ENCODE measurements at regions not wholly inside any gene's neighbourhood (a gene's known extent, or its start where the extent isn't known, plus 50 kb on each side); places are given as distances from the start of the nearest gene placed in this dataset.

GRCh38 chr2:128632501-128632800 lies 313.8 kb upstream of the HS6ST1 start:
- DNase-seq (ENCODE audit: low spot score), result no peak

GRCh38 chr2:128633501-128633900 lies 314.8 kb upstream of the HS6ST1 start:
- no peak for DNase-seq (ENCODE audit: low spot score)

- DNase-seq (ENCODE audit: low spot score), result no peak
These were observed 316.8 kb upstream of the HS6ST1 start for GRCh38 chr2:128635361-128635900.

- no peak for DNase-seq (ENCODE audit: low spot score)
These were observed 318.1 kb upstream of the HS6ST1 start for GRCh38 chr2:128636802-128637147.

- DNase-seq (ENCODE audit: low spot score), result no peak
These were observed 318.9 kb upstream of the HS6ST1 start for GRCh38 chr2:128637481-128638155.

- DNase-seq (ENCODE audit: low spot score), result peak; percentile 60
These were observed 319.9 kb upstream of the HS6ST1 start for GRCh38 chr2:128638341-128639119.

GRCh38 chr2:128639120-128639477 lies 320.4 kb upstream of the HS6ST1 start:
- peak; percentile 14 for DNase-seq (ENCODE audit: low spot score)

- no peak for DNase-seq (ENCODE audit: low spot score)
These were observed 321.0 kb upstream of the HS6ST1 start for GRCh38 chr2:128639693-128640092.

GRCh38 chr2:128640166-128640844 lies 321.6 kb upstream of the HS6ST1 start:
- DNase-seq (ENCODE audit: low spot score), result no peak

GRCh38 chr2:128640845-128641360 lies 322.2 kb upstream of the HS6ST1 start:
- DNase-seq (ENCODE audit: low spot score), result no peak

GRCh38 chr2:128641421-128642080 lies 322.9 kb upstream of the HS6ST1 start:
- no peak for DNase-seq (ENCODE audit: low spot score)

GRCh38 chr2:128642316-128642715 lies 323.6 kb upstream of the HS6ST1 start:
- no peak for DNase-seq (ENCODE audit: low spot score)

GRCh38 chr2:128642821-128643220 lies 324.2 kb upstream of the HS6ST1 start:
- no peak for DNase-seq (ENCODE audit: low spot score)

- DNase-seq (ENCODE audit: low spot score), result no peak
These were observed 324.8 kb upstream of the HS6ST1 start for GRCh38 chr2:128643221-128644065.

GRCh38 chr2:128644156-128644555 lies 325.5 kb upstream of the HS6ST1 start:
- DNase-seq (ENCODE audit: low spot score), result no peak

GRCh38 chr2:128644718-128645256 lies 326.1 kb upstream of the HS6ST1 start:
- DNase-seq (ENCODE audit: low spot score), result no peak

- DNase-seq (ENCODE audit: low spot score), result no peak
These were observed 327.0 kb upstream of the HS6ST1 start for GRCh38 chr2:128645631-128646030.

- no peak for DNase-seq (ENCODE audit: low spot score)
These were observed 327.4 kb upstream of the HS6ST1 start for GRCh38 chr2:128646091-128646490.

GRCh38 chr2:128646691-128647090 lies 328.0 kb upstream of the HS6ST1 start:
- no peak for DNase-seq (ENCODE audit: low spot score)

- DNase-seq (ENCODE audit: low spot score), result no peak
These were observed 332.3 kb upstream of the HS6ST1 start for GRCh38 chr2:128651000-128651399.

- peak; percentile 46 for DNase-seq (ENCODE audit: low spot score)
These were observed 335.7 kb upstream of the HS6ST1 start for GRCh38 chr2:128654408-128654807.
